AG08396 (cell line): ENCODE measurements at regions not wholly inside any gene's neighbourhood (a gene's known extent, or its start where the extent isn't known, plus 50 kb on each side); places are given as distances from the start of the nearest gene placed in this dataset.

Experiments used
- DNase-seq: peaks from one replicate; pipeline ENCODE4 v3.0.0; 2012; ENCODE audit warnings: low spot score, mixed read lengths

GRCh38 chr12:77299001-77299400, 233.6 kb upstream of the E2F7 start:
- DNase-seq = no peak

GRCh38 chr12:77294016-77294415, 228.6 kb upstream of the E2F7 start:
- peak; percentile 31 for DNase-seq

- DNase-seq = no peak
These were observed 209.6 kb upstream of the E2F7 start for GRCh38 chr12:77274926-77275325.

- no peak for DNase-seq
These were observed 208.5 kb upstream of the E2F7 start for GRCh38 chr12:77273898-77274297.

GRCh38 chr12:77256956-77257355, 191.6 kb upstream of the E2F7 start:
- DNase-seq = no peak

- DNase-seq = no peak
These were observed 188.0 kb upstream of the E2F7 start for GRCh38 chr12:77253321-77253720.

- DNase-seq = no peak
These were observed 186.4 kb upstream of the E2F7 start for GRCh38 chr12:77251799-77252198.

GRCh38 chr12:77249892-77250291, 184.5 kb upstream of the E2F7 start:
- DNase-seq = no peak

GRCh38 chr12:77248036-77248435, 182.7 kb upstream of the E2F7 start:
- DNase-seq = no peak

GRCh38 chr12:77247542-77247941, 182.2 kb upstream of the E2F7 start:
- no peak for DNase-seq

GRCh38 chr12:77243345-77243744, 178.0 kb upstream of the E2F7 start:
- no peak for DNase-seq

- DNase-seq = no peak
These were observed 174.2 kb upstream of the E2F7 start for GRCh38 chr12:77239617-77240016.

GRCh38 chr12:77238335-77238734, 173.0 kb upstream of the E2F7 start:
- no peak for DNase-seq

GRCh38 chr12:77237896-77238295, 172.5 kb upstream of the E2F7 start:
- no peak for DNase-seq

- DNase-seq = no peak
These were observed 170.7 kb upstream of the E2F7 start for GRCh38 chr12:77236066-77236465.

- DNase-seq = no peak
These were observed 166.7 kb upstream of the E2F7 start for GRCh38 chr12:77232045-77232444.

- peak; percentile 28 for DNase-seq
These were observed 166.1 kb upstream of the E2F7 start for GRCh38 chr12:77231501-77231918.

- no peak for DNase-seq
These were observed 164.5 kb upstream of the E2F7 start for GRCh38 chr12:77229640-77230442.

- no peak for DNase-seq
These were observed 163.0 kb upstream of the E2F7 start for GRCh38 chr12:77228376-77228775.

- no peak for DNase-seq
These were observed 161.0 kb upstream of the E2F7 start for GRCh38 chr12:77226368-77226767.

GRCh38 chr12:77225373-77225772, 160.0 kb upstream of the E2F7 start:
- DNase-seq = no peak

- no peak for DNase-seq
These were observed 159.0 kb upstream of the E2F7 start for GRCh38 chr12:77224346-77224745.

GRCh38 chr12:77222336-77222735, 157.0 kb upstream of the E2F7 start:
- DNase-seq = no peak

GRCh38 chr12:77220586-77220985, 155.2 kb upstream of the E2F7 start:
- DNase-seq = no peak
